Fibroblast of skin of right biceps (primary cell): ENCODE measurements at regions not wholly inside any gene's neighbourhood (a gene's known extent, or its start where the extent isn't known, plus 50 kb on each side); places are given as distances from the start of the nearest gene placed in this dataset.

ENCODE experiments used
- DNase-seq: peaks from one replicate; pipeline ENCODE4 v3.0.0-alpha.2; 2013

DNA sequence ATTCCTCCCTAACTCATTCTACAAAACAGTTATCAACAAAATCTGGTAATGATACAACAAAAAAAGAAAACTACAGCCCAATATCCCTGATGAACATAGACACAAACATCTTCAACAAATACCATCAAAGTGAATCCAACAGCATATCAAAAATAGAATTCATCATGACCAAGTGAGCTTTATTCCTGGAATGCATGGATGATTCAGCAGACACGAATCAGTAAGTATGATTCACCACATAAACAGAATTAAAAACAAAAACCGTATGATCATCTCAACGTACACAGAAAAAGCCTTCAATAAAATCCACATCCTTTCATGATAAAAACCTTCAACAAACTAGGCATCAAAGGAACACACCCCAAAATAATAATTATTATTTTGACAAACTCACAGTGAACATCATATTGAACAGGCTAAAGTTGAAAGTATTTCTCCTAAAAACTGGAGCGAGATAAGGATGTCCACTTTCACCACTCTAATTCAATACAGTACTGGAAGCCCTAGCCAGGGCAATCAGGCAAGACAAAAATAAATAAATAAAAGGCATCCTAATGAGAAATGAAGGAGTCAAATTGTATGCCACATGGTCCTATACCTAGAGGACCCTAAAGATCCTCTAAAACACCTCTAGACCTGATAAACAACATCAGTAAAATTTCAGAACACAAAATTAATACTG lies 305.1 kb upstream of the RGMB start:
- peak; percentile 95 for DNase-seq

DNA sequence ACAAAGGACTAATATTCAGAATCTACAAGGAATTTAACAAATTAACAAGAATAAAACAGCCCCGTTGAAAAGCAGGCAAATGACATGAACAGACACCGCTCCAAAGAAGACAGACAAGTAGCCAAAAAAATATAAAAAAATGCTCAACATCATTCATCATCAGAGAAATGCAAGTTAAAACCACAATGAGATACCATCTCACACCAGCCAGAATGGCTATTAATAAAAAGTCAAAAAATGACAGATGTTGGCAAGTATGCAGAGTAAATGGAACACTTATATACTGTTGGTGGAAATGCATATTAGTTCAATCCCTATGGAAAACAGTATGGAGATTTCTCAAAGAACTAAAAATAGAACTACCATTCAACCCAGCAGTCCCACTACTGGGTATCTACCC lies 302.7 kb upstream of the RGMB start:
- DNase-seq, result peak; percentile 52

DNA sequence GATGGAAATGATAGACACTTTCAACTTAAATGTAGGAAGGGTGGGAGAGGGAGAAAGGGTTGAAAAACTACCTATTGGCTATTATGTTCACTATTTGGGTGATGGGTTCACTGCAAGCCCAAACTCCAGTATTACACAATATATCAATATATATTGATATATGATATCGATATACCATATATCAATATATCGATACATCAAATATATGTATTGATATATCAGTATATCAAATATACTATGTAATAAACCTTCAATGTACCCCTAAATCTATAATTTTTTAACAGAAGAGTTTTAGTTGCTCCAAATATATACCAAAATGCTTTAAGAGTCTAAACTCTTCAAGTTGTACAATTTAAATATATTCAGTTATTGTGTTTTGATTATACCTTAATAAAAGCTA lies 302.0 kb upstream of the RGMB start:
- no peak for DNase-seq

DNA sequence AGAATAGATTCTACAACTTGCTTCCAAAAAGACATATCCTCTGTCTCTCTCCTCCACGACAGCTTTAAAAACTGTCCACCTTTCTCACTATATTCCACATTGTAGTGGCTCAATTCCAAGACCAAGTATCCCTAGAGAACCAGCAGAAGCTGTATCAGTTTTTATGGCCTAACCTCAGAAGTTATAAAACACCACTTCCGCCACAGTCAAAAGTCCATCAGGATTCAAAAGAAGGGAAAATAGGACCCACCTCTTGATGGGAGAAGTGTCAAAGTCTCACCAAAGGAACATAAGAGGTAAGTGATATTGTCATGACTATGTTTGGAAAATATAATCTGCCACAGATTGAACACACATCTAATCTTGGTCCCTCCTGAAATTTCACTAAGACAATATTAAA lies 299.2 kb upstream of the RGMB start:
- no peak for DNase-seq

DNA sequence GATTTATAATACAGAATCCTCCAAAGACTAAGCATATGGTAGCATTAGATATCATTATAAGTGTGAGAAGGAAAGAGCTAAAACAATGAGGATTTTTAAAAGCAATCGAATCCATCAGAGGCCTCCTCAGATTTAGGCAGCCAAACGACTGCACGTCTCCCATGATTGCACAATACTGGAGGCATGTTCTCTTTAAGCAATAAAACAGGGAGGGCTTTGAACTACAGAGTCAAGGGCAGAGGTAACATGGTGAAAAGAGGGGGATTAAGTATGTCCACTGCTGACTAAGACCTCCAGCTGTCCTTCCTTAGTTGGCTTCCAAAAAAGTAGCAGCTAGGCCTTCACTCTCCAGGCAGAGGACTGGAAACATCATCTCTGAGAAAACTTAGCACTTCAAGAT lies 298.7 kb upstream of the RGMB start:
- no peak for DNase-seq

DNA sequence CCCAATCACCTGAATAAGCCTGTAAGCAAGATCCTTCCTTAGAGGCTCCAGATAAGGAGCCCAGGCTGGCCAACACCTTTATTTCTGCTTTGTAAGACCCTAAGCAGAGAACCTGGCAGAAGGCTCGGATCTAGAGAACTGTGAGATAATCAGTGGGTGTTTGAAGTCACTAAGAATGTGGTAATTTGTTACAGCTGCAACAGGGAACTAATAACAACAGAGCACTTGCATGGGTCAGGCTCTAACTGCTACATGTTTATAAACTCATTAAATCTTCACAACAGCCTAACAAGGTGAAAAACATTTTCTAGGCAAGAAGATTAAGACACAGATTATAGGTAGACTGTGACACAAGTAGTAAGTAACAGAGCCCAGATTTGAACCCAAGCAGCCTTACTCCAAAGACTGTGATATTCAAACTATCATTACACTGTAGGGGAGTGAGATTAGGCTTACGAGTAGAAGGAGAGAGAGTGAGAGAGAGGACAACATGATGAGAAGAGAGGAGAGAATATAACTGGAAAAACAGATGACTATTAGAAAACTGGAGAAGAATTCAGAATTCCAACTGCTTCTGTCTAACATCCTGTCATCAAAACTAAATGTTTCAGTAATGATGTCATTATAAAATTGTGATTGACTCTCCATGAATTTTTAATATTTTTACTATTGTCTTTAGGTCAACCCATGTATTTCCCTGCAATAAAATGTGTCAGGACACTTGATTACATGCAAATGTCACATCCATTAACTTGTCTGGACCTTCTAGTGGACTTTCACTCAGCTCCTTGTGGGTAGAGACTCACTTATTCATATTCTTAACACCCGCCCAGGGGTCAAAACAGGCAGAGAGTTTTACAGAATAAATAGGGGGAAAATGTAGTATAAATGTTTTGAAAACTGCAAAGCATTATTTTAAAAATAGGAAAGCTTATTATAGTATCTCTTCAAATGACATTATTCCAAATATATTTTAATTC lies 290.9 kb upstream of the RGMB start:
- DNase-seq, result peak; percentile 48

DNA sequence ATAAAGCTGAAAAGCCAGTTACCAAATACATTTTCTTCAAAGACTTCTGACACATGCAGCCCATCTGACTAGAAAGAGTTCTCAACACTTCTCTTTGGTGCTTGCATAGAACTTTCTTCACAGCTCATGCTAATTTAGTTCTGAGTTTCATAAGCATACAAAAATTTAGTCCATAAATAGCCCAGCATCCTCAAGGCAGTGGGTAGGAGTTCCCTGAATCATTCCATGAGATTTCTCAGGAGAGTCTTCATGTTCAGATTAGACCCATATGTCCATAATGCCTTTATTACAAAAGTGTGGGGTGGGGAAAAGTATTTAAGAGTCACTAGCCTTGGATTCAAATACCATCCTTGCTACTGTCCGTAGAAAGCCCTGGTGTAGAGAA lies 290.2 kb upstream of the RGMB start:
- DNase-seq, result peak; percentile 95

DNA sequence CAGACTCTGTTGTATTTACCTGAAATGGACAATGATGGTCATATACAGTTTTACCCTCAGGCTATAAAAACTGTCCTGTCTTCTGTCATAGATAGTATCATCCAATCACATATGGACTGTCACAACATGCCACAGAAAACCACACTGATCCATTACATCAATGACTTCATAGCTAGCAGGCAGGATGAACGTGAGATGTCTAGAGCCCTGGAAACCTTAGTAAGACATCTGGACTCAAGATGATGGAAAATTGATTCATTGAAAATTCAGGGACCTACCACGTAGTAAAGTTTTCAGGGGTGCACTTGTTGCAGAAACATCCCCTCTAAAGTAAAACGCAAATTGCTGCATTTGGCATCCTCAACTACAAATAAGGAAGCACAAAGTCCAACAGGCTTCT lies 284.4 kb upstream of the RGMB start:
- no peak for DNase-seq

DNA sequence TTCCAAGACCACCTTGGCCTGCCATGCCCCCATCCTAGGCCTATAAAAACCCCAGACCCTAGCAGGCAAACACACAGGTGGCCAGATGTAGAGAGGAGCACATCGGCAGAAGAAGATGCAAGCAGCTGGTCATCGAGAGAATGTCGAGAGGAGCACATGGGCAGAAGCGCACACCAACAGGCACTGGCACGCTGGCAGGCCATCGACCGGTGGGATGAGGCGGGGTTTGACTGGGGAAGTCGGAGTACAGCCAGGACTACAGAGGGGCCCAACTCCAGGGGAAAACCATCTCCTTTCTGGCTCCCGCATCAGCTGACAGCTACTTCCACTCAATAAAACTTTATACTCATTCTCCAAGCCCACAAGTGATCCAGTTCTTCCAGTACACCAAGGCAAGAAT lies 283.1 kb upstream of the RGMB start:
- DNase-seq, result no peak

DNA sequence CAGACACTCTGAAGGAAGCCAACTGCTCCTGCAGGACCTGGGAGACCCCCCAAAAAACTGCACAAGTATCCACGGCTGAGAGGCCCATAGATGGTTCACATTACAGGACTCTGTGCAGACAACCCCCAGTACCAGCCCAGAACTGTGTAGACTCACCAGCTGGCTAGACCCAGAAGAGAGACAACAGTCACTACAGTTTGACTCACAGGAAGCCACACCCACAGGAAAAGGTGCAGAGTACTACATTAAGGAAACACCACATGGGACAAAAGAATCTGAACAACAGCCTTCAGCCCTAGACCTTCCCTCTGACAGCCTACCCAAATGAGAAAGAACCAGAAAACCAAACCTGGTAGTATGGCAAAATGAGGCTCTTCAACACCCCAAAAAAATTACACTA lies 281.2 kb upstream of the RGMB start:
- DNase-seq, result peak; percentile 31

DNA sequence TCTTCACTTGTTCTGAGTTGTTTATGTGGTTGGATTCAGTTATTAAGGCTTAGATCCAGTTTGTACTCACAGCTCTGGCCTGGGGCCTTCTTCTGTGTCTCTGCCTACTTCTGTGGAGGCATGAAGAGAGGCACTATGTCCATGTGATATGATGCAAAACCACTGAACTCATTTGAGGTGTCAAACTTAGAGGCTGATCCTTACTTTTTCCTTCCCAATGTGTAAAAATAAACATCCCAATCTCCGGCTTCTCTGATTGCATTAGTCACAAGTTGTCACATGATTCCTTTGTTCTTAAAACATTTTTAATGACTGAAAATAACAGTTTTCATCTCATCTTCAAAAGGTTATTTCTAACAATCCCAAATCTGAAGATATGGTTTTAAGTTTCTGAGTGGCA lies 276.0 kb upstream of the RGMB start:
- no peak for DNase-seq

DNA sequence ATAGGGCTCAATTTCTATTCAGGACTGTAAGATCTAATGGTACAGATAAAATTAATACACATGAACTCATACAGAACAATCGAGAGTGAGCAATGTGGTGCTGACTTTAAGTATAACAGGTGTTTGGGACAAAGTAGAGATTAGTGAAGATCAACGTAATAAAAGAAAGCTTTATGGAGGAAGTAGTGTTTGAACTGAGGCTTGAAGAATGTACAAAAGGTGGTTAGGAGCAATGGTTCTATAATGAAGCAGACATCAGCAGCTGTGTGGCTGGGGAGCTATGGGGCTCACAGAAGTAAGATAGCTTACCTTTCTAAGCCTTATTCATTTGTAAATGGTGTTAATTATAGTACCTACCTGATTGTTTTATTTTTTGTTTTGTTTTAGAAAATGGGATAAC lies 275.4 kb upstream of the RGMB start:
- no peak for DNase-seq

DNA sequence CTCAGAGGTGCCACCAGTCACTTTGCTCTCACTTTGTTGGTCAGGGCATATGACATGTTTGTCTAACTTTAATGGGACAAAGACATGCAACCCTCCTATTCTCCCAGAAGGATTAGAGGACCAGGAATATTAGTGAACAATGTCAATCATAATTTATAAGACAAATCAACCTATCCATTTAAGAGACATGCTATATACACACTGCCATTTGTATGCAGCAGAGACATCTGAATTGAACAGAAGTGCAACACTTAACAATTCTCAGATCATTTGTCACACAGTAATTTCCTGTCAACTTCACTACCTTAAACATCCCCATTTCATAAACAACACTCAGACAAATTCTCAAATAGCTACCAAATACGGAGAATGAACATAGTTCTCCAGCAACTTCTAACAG lies 273.6 kb upstream of the RGMB start:
- DNase-seq, result no peak

DNA sequence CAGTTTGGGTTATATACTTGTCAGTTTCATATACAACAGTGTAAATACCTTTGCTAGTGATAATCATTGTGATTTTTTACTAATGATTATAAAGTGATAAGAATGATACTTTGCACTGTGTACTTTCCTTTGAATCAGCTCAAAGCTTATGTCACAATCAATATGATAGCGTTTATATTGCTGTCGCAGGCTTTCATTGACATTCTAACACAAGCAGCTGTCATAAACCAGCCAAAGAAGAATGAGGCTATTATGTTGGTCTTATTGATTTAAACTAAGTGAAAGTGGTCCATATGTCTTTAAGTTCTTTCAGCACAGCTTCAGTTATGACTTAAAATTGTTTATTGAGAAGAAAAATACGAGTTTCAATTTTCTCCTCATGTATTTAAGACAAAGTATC lies 272.7 kb upstream of the RGMB start:
- DNase-seq, result no peak

DNA sequence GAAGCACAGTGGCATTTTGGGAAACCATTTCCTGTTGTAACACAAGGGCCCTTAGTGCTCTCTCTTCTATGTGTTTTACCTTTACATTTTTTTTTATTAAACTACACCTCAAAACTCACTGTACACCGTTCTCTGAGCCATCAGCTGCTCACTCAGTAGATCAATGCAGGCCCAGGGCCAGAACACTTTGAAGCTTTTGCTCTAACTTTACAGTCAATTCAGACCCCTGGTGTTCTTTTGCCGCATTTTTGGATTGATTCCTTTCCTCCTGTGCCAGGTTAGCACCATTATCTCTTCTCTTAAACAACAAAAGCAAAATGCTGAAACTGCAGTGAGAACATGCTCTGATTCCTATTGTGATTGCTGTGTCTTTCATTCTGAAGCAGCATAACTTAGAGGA lies 269.8 kb upstream of the RGMB start:
- no peak for DNase-seq

DNA sequence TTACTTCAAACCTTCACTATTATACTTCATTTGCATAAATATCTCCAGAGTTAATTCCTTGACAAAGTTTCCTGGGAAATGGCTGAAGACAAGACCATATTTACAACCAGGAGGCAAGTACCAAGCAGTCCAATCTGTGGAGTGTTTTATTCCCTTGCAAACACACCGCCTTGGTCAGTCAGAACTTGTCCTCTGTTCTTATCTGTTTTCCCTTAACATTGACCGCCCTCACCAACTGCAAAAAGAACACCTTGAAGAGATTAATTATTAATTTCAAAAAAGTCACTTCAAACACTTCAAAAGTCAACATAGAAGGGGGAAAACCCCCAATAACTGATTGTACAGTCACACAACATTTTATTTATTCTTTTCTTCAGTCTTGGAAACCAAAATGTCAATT lies 269.0 kb upstream of the RGMB start:
- no peak for DNase-seq

DNA sequence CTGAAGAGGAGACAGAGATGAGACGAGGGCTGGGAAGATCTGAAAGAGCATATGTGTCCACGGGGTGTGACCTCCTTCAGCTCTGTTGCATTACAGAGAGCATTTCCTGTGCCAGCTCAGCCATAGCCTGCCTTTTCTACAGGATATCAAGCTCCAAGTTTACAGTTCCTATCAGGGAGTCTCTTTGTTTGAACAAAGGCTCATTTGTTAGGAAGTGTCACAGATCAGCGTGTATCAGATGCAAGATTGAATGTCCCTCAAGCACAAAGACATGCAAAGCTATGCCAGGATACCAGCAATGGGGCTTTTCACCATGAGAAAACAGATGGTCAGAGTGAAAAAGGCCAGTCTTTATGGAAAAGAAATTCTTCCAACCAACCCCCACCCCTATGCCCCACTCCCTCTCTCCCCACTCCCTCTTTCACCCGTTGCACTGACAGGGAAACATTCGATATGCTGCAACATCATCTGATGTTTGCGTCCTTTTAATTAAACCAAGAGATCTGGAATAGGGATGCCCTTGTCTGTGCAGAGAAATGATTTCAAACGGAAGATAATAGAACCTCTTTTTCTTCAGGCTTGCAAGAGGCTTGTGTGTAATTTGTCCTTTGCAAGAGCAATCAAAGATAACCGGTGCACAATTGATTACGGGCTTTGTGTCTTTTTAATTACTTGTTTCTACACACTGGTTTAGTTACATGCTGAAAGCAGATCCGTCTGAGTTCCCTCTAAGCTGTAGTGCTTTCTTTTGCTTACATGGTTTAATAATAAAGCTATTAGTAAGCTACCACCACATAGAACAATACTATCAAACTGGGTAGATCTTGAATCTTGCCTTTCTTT lies 263.1 kb upstream of the RGMB start:
- DNase-seq, result peak; percentile 38

DNA sequence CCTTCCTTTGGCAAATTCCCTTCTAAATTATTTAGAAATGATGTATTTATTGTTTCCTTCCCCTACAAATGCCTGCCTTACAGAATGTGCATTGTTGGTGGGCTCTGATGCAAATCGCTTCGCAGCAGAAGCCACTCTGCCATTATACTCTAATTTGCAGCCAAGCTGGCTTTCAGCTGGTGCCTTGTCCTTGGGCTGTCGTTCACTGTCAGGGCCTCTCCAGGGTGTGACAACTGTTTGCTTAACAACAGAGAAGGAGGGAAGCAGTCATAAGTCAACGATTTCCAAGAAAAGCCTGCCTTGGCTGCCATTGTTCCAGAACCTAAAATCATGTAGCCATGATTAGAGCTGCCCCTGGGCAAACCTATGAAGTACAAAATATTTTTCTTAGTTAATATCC lies 260.1 kb upstream of the RGMB start:
- no peak for DNase-seq

DNA sequence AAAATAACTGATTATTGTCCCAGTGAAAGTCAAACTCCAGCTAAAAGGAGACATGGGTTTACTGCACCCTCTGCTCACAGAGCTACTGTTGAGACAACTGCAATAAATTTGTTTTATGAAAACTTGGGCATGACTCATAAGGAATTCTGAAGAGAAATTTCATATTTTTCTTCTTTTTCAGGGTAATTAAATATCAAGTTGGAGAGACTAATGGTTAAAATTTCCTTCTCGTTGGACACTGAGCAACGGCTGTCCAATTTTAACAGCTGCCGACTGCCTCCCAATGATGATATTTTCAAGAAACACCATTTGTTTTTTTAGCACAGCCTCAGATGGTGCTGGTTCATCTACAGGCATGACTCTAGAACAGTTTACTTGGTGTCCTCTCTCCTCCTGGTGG lies 259.2 kb upstream of the RGMB start:
- DNase-seq, result peak; percentile 46

DNA sequence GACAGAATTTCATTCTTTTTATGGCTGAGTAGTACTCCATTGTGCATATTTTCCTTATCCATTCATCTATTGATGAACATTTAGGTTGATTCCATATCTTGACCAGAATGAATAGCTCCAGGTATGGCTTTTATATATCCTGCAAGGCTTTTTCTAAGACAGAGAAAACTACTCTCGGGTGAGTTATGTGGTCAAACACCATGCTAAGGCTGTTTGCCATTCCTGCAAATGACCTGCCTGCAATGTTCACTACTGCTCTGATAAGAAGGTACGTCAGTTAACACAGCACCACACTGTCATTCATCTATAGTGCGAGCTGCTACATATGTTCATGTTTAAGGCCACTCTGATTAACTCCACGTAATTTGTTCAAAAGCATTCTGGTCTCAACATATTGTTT lies 256.8 kb upstream of the RGMB start:
- DNase-seq, result no peak

DNA sequence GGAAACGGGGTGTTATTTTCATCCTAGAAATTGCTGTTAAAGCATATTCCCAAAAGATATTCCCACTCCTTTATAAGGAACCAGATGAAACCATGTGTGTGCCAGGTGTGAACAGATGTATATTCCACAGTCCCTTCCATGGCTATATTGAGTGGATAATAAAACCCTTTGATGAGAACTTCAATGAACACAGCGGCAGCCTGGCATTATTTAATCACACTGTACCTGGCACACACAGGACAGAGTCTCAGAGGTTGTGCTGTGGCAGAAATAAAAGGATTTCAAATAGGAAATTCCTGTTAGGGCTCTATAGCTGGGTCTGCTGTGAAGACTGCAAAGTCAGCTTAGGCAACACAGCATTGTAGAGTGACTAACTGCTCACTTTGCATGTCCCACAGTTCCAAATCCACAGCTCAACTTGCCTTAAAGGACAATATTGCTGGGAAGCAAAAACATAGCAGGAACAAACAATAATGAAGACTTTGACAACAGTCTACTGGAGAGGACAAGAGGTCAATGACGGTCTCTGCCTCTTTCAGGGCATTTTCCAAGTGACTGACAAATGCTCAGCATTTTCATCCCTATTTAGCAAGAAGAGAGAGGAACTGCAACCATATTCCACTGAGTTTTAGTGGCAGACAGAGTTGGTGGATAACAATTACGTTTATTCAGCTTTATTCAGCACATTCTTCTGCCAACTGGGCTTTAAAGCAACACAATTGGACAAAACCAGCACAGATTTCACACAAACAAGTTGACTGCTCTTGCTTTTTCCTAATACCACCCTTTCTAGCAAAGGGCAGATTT lies 255.7 kb upstream of the RGMB start:
- DNase-seq, result no peak

DNA sequence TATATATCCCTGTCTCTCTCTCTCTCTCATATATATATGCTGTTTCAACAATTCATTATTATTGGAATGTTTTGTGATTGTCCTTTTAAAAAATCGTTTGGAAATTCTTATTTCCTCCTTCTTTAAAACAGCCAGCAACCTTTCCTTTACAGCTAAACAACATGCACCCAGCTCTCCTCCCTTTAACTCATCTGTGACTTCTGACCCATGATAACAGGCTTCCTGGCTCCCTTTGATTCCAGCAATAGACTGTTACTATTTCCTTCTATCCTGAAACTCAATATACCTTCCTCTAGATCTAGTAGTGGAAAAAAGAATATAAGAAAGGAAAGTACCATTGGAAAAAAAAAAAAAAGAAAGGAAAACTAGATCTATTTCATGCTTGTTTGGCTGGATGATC lies 254.7 kb upstream of the RGMB start:
- no peak for DNase-seq

DNA sequence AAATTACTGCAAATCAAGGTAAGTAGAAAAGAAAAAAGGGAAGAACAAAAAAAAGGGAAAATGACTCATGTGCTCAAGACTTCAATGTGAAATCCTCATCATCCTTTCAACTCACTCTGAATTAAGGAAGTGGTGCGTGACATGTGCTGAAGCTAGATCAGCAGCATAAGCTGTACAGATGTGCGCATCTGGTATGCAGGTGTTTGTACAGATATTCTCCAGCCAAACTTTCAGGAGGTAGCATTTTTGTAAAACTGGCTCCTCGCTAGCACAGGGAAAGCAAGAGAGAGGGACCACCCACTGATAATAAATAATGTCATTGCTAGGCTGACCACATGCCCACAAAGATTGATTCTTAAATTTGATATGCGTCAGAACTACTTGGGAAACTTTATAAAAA lies 253.9 kb upstream of the RGMB start:
- peak; percentile 43 for DNase-seq
